Loucy (cell line): ENCODE measurements at regions not wholly inside any gene's neighbourhood (a gene's known extent, or its start where the extent isn't known, plus 50 kb on each side); places are given as distances from the start of the nearest gene placed in this dataset.

Experiments used
- H2AFZ ChIP-seq: fragments of 200-600 bp; sonication (generic); 2 replicates; pipeline ENCODE4 v1.6.0; 2016; ENCODE audit warnings: antibody characterized with exemption, mild to moderate bottlenecking, low read length, moderate library complexity
- H3F3A ChIP-seq: fragments of 200-600 bp; 2 replicates; pipeline ENCODE4 v1.6.0; 2016; ENCODE audit warnings: antibody characterized with exemption, low read depth, mild to moderate bottlenecking
- H3K27me3 ChIP-seq: fragments of 200-600 bp; sonication (generic); 2 replicates; pipeline ENCODE4 v1.6.1; 2014; ENCODE audit warnings: low read length, mild to moderate bottlenecking; ENCODE audit not compliant: insufficient read depth, poor library complexity, severe bottlenecking
- H3K36me3 ChIP-seq: fragments of 200-600 bp; sonication (generic); 2 replicates; pipeline ENCODE4 v1.6.1; 2016; ENCODE audit warnings: low read length; ENCODE audit not compliant: insufficient read depth
- H3K4me1 ChIP-seq: fragments of 200-600 bp; sonication (generic); 2 replicates; pipeline ENCODE4 v1.5.1; 2014; ENCODE audit warnings: low read length, mild to moderate bottlenecking; ENCODE audit not compliant: insufficient read depth, poor library complexity, severe bottlenecking
- H3K4me2 ChIP-seq: fragments of 200-600 bp; sonication (generic); 2 replicates; pipeline ENCODE4 v1.6.0; 2014; ENCODE audit warnings: antibody characterized with exemption, low read length, low read depth, mild to moderate bottlenecking; ENCODE audit not compliant: poor library complexity, severe bottlenecking
- H3K4me3 ChIP-seq: fragments of 200-600 bp; sonication (generic); 2 replicates; pipeline ENCODE4 v1.5.1; 2014; ENCODE audit warnings: low read length, mild to moderate bottlenecking, mixed read lengths; ENCODE audit not compliant: poor library complexity, severe bottlenecking
- H3K79me2 ChIP-seq: fragments of 200-600 bp; sonication (generic); 2 replicates; pipeline ENCODE4 v1.6.1; 2014; ENCODE audit warnings: low read length; ENCODE audit not compliant: insufficient read depth
- H3K9ac ChIP-seq: fragments of 200-600 bp; sonication (generic); 2 replicates; pipeline ENCODE4 v1.6.0; 2014; ENCODE audit warnings: mild to moderate bottlenecking, low read depth, low read length, moderate library complexity; ENCODE audit not compliant: poor library complexity, severe bottlenecking
- H3K9me2 ChIP-seq: fragments of 200-600 bp; sonication (generic); replicated peaks from 2 replicates; pipeline ENCODE4 v1.6.1; 2016; ENCODE audit warnings: low read depth, low read length, mixed read lengths
- H3K9me3 ChIP-seq: fragments of 200-600 bp; sonication (generic); 2 replicates; pipeline ENCODE4 v1.6.1; 2014; ENCODE audit warnings: mild to moderate bottlenecking, antibody characterized with exemption, low read length, low read depth; ENCODE audit not compliant: insufficient read depth
- H4K20me1 ChIP-seq: fragments of 200-600 bp; sonication (generic); 2 replicates; pipeline ENCODE4 v1.6.0; 2014; ENCODE audit warnings: antibody characterized with exemption, low read length, mild to moderate bottlenecking; ENCODE audit not compliant: insufficient read depth, poor library complexity, severe bottlenecking
- EZH2phosphoT487 ChIP-seq: fragments of 200-600 bp; IDR thresholded peaks from 2 replicates; pipeline ENCODE4 v1.6.1; 2018; ENCODE audit warnings: antibody characterized with exemption, mild to moderate bottlenecking, moderate library complexity, borderline replicate concordance
- TF ChIP-seq, protein P1 (sequence below): fragments of 200-600 bp; sonication (generic); conservative IDR thresholded peaks from 2 replicates; pipeline ENCODE4 v1.5.1; 2014; ENCODE audit warnings: mild to moderate bottlenecking, antibody characterized with exemption, low read length

DNA sequence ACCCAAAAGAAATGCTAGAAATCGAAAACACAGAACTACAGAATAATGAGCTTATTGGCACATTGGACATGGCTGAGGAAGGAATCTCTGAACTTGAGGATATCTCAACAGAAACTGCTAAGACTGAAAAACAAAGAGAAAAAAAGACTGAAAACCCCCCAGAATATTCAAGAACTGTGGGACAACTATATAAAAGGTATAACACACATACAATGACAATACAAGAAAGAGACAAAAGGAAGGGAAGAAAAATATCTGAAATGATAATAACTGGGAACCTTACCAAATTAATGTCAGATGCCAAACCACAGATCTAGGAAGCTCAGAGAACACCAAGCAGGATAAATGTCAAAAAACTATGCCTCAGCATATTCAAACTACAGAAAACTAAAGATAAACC is 68.6 kb upstream of the TNPO1 start:
- Histone ChIP-seq H4K20me1 (no peaks in the 10 kb centered on the region), H3K9me3 (no peaks in the 10 kb centered on the region), H3K4me3 (no peak overlapping the region), H3K9me2 (no peaks in the 10 kb centered on the region), H3K4me1 (no peaks in the 10 kb centered on the region), H2AFZ (no peak overlapping the region), H3K4me2 (no peak overlapping the region), H3K79me2 (no peaks in the 10 kb centered on the region), H3F3A (no peaks in the 10 kb centered on the region), H3K9ac (no peak overlapping the region), H3K27me3 (no peaks in the 10 kb centered on the region), H3K36me3 (no peaks in the 10 kb centered on the region)
- TF ChIP-seq, protein P1, sequence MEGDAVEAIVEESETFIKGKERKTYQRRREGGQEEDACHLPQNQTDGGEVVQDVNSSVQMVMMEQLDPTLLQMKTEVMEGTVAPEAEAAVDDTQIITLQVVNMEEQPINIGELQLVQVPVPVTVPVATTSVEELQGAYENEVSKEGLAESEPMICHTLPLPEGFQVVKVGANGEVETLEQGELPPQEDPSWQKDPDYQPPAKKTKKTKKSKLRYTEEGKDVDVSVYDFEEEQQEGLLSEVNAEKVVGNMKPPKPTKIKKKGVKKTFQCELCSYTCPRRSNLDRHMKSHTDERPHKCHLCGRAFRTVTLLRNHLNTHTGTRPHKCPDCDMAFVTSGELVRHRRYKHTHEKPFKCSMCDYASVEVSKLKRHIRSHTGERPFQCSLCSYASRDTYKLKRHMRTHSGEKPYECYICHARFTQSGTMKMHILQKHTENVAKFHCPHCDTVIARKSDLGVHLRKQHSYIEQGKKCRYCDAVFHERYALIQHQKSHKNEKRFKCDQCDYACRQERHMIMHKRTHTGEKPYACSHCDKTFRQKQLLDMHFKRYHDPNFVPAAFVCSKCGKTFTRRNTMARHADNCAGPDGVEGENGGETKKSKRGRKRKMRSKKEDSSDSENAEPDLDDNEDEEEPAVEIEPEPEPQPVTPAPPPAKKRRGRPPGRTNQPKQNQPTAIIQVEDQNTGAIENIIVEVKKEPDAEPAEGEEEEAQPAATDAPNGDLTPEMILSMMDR = no peak
- TF ChIP-seq EZH2phosphoT487 = no peak

- Histone ChIP-seq H3K4me2 (no peak overlapping the region), H3K36me3 (no peaks in the 10 kb centered on the region), H2AFZ (no peak overlapping the region), H3K4me1 (no peaks in the 10 kb centered on the region), H3K9ac (no peak overlapping the region), H3F3A (no peaks in the 10 kb centered on the region), H4K20me1 (no peaks in the 10 kb centered on the region), H3K27me3 (no peaks in the 10 kb centered on the region), H3K79me2 (no peaks in the 10 kb centered on the region), H3K9me3 (no peaks in the 10 kb centered on the region), H3K9me2 (no peaks in the 10 kb centered on the region), H3K4me3 (no peak overlapping the region)
- TF ChIP-seq EZH2phosphoT487 = no peak
Observed at GRCh38 chr5:72746736-72747135, 69.7 kb upstream of the TNPO1 start.

GRCh38 chr5:72744136-72744535 is 72.3 kb upstream of the TNPO1 start:
- no peaks in the 10 kb centered on the region for H3K9me2 ChIP-seq
- H3K27me3 ChIP-seq = no peaks in the 10 kb centered on the region
- no peaks in the 10 kb centered on the region for H3K36me3 ChIP-seq
- H3K4me1 ChIP-seq = no peaks in the 10 kb centered on the region
- no peaks in the 10 kb centered on the region for H3K9me3 ChIP-seq
- H2AFZ ChIP-seq = no peak overlapping the region
- H4K20me1 ChIP-seq = no peaks in the 10 kb centered on the region
- no peaks in the 10 kb centered on the region for H3K79me2 ChIP-seq
- no peak overlapping the region for H3K4me3 ChIP-seq
- TF ChIP-seq, protein P1 = no peak
- TF ChIP-seq EZH2phosphoT487 = no peak
- H3F3A ChIP-seq = no peaks in the 10 kb centered on the region
- H3K4me2 ChIP-seq = no peak overlapping the region
- H3K9ac ChIP-seq = no peak overlapping the region

DNA sequence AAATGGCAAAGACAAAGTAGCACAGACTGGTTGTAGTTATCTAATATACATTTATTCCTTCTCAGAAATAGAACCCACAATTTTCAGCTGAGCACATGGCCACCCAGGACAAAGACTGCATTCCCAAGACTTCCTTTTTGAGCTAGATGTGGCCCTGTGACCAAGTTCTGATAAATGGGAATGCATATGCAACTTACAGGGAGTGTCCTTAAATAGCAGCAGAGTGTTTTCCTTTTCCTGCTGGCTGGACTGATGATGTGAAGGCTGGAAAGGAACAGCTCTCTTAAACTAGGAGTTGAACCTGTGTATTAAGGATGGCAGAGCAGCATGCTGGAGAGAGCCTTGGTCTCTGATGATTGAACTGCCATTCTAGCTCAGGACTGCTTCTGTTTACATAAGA is 74.7 kb upstream of the TNPO1 start:
- TF ChIP-seq, protein P1 = no peak
- no peak for TF ChIP-seq EZH2phosphoT487
- Histone ChIP-seq H2AFZ (no peak overlapping the region), H3K9ac (no peak overlapping the region), H3F3A (no peaks in the 10 kb centered on the region), H3K36me3 (no peaks in the 10 kb centered on the region), H3K4me1 (no peaks in the 10 kb centered on the region), H3K9me2 (no peaks in the 10 kb centered on the region), H4K20me1 (no peaks in the 10 kb centered on the region), H3K27me3 (no peaks in the 10 kb centered on the region), H3K4me3 (no peak overlapping the region), H3K79me2 (no peaks in the 10 kb centered on the region), H3K4me2 (no peak overlapping the region), H3K9me3 (no peaks in the 10 kb centered on the region)
